ENCODE measurements at regions not wholly inside any gene's neighbourhood (a gene's known extent, or its start where the extent isn't known, plus 50 kb on each side); places are given as distances from the start of the nearest gene placed in this dataset.
A peak's percentile ranks its signal among the peaks of the same experiment; 100 is the strongest.

- no peaks in the 10 kb centered on the region for H3K27me3 ChIP-seq
- TF ChIP-seq CTCF (IDR thresholded peaks at IDR 0.05): no peak
Measured at GRCh38 chr12:131372706-131373195, 338.1 kb upstream of the SFSWAP start.

GRCh38 chr12:131375261-131375971 lies 335.5 kb upstream of the SFSWAP start:
- Histone ChIP-seq H3K4me3 (no peak overlapping the region), H3K9me3 (no peaks in the 10 kb centered on the region), H3K27me3 (no peaks in the 10 kb centered on the region), H3K4me1 (no peaks in the 10 kb centered on the region), H3K36me3 (no peaks in the 10 kb centered on the region), H3K27ac (no peak overlapping the region)
- intact Hi-C loops (cut with DNase I): no loop called here
- DNase-seq (ENCODE audit: low spot score in 2 of 2): peak in 1 of 2 donors; percentile 54
- no peak for TF ChIP-seq CTCF (IDR thresholded peaks at IDR 0.05)

More at GRCh38 chr12:131372706-131373195, 338.1 kb upstream of the SFSWAP start:
- H3K36me3 ChIP-seq: no peaks in the 10 kb centered on the region
- H3K4me1 ChIP-seq: no peaks in the 10 kb centered on the region
- no peak overlapping the region for H3K4me3 ChIP-seq
- H3K27ac ChIP-seq: no peak overlapping the region
- no peaks in the 10 kb centered on the region for H3K9me3 ChIP-seq
- DNase-seq (ENCODE audit: low spot score in 2 of 2): peak in 1 of 2 donors; percentile 11
- intact Hi-C loops (cut with DNase I): no loop called here

GRCh38 chr12:131375972-131376345 lies 334.9 kb upstream of the SFSWAP start:
- DNase-seq (ENCODE audit: low spot score in 2 of 2): peak in 1 of 2 donors; percentile 22
- intact Hi-C loops (cut with DNase I): no loop called here
- TF ChIP-seq CTCF (IDR thresholded peaks at IDR 0.05): no peak

DNA sequence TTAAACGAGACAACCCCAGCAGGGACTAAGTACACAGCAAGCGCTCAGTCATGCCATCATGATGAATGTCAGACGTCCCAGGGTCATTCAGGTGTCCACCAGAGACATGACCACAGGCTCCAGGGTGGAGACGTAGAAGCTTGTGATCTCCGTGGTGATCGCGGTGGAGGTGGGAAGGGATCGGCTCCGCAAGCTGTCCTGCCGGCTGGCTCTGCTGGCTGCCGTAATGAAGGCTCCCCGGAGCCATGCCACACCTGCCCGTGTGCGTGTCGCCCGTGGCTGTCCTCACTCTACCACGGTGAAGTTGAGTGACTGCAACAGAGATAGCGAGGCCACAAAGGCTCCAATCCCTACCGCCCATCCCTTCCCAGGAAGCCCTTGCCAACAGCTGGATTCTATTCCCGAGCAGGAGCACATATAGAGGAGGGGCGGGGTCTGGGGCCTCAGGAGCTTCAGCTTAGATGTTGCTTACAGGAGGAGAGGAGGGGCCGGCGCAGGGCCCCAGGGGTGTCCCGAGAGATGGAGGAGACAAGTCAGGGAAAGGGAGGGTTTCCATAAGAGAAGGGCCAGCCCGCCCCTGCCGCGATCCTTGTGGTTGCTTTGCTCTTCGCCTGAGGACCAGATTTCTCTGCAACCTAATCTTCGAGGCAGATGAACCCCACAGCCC lies 332.6 kb upstream of the SFSWAP start:
- intact Hi-C loops (cut with DNase I): no loop called here
- Histone ChIP-seq H3K4me1 (no peaks in the 10 kb centered on the region), H3K27me3 (no peaks in the 10 kb centered on the region), H3K27ac (no peak overlapping the region), H3K9me3 (no peaks in the 10 kb centered on the region), H3K4me3 (no peak overlapping the region), H3K36me3 (no peaks in the 10 kb centered on the region)
- DNase-seq (ENCODE audit: low spot score in 2 of 2): peak in 1 of 2 donors; percentile 15
- no peak for TF ChIP-seq CTCF (IDR thresholded peaks at IDR 0.05)

More at GRCh38 chr12:131375972-131376345, 334.9 kb upstream of the SFSWAP start:
- H3K9me3 ChIP-seq: no peaks in the 10 kb centered on the region
- no peaks in the 10 kb centered on the region for H3K36me3 ChIP-seq
- H3K27ac ChIP-seq: no peak overlapping the region
- no peak overlapping the region for H3K4me3 ChIP-seq
- no peaks in the 10 kb centered on the region for H3K4me1 ChIP-seq
- no peaks in the 10 kb centered on the region for H3K27me3 ChIP-seq

- Histone ChIP-seq H3K27ac (no peak overlapping the region), H3K9me3 (no peaks in the 10 kb centered on the region), H3K36me3 (no peaks in the 10 kb centered on the region), H3K4me3 (no peak overlapping the region), H3K27me3 (no peaks in the 10 kb centered on the region), H3K4me1 (no peaks in the 10 kb centered on the region)
- peak in 1 of 2 donors; percentile 42 for DNase-seq (ENCODE audit: low spot score in 2 of 2)
- intact Hi-C loops (cut with DNase I): no loop called here
- TF ChIP-seq CTCF (IDR thresholded peaks at IDR 0.05): no peak
Measured at GRCh38 chr12:131378861-131379665, 331.8 kb upstream of the SFSWAP start.

All from ascending aorta (tissue), 2 donors.